ENCODE measurements at regions not wholly inside any gene's neighbourhood (a gene's known extent, or its start where the extent isn't known, plus 50 kb on each side); places are given as distances from the start of the nearest gene placed in this dataset.

DNA sequence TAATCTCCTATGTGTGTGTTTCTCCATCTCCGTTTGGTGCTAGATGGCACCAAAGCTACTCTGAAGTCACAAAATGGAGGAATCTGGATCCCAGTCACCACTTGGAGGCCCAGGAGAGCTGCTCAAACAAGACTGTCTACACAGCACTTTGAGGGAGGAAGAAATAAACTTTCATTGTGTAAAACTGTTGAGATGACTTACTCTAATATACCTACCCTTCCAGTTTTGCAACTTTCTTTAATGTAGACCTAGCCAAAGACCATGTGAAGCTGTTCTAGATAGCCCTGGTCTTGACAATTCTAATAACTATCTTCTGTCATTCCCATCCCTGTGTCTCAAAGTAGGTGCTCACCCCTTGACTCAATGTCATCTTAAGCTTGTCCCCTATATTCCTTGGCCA lies 52.8 kb upstream of the TAB3 start:
- ATAC-seq (no peak), DNase-seq (no peak)
- no peaks in the 10 kb centered on the region for H3K27me3 ChIP-seq
- TF ChIP-seq, protein P1, sequence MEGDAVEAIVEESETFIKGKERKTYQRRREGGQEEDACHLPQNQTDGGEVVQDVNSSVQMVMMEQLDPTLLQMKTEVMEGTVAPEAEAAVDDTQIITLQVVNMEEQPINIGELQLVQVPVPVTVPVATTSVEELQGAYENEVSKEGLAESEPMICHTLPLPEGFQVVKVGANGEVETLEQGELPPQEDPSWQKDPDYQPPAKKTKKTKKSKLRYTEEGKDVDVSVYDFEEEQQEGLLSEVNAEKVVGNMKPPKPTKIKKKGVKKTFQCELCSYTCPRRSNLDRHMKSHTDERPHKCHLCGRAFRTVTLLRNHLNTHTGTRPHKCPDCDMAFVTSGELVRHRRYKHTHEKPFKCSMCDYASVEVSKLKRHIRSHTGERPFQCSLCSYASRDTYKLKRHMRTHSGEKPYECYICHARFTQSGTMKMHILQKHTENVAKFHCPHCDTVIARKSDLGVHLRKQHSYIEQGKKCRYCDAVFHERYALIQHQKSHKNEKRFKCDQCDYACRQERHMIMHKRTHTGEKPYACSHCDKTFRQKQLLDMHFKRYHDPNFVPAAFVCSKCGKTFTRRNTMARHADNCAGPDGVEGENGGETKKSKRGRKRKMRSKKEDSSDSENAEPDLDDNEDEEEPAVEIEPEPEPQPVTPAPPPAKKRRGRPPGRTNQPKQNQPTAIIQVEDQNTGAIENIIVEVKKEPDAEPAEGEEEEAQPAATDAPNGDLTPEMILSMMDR (IDR thresholded peaks at IDR 0.05) = no peak
- H3K4me1 ChIP-seq = no peaks in the 10 kb centered on the region
- WGBS, 2 donors = 30 to 62% methylated on average over 1 of the region's 1 CpG
- intact Hi-C loops (cut with DNase I) = no loop called here
- no peak overlapping the region for H3K4me3 ChIP-seq
- no peaks in the 10 kb centered on the region for H3K9me3 ChIP-seq
- H3K27ac ChIP-seq = no peak overlapping the region
- no peaks in the 10 kb centered on the region for H3K36me3 ChIP-seq

DNA sequence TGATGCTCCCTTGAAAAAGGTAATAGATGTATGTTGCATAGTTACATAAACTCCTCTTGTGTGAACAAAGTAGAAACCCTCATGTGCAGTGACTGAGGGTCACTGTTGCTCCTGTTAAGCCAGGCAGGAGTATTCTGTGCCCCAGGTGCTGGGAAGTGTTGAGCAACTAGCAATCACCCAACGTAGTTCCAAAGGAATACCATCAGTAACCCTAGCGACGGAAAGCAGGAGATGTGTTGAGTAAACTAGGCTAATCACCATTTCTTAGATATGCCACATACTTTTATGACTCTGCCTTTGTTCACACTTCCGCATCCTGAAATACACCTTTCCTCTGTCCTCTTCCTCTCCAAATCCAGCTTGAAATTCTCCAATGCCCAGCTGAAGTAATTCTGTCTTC lies 50.9 kb upstream of the TAB3 start:
- H3K4me1 ChIP-seq = no peaks in the 10 kb centered on the region
- H3K27me3 ChIP-seq = peaks cover 0 to 4% (median 0%) of the 10 kb centered on the region in 7 donors
- WGBS, 2 donors = 51 to 63% methylated on average over 4 of the region's 4 CpGs
- H3K4me3 ChIP-seq = no peak overlapping the region
- TF ChIP-seq, protein P1 (IDR thresholded peaks at IDR 0.05) = no peak
- H3K27ac ChIP-seq = no peak overlapping the region
- ATAC-seq = no peak
- no peaks in the 10 kb centered on the region for H3K9me3 ChIP-seq
- intact Hi-C loops (cut with DNase I) = no loop called here
- DNase-seq = no peak
- no peaks in the 10 kb centered on the region for H3K36me3 ChIP-seq
